ENCODE measurements at regions not wholly inside any gene's neighbourhood (a gene's known extent, or its start where the extent isn't known, plus 50 kb on each side); places are given as distances from the start of the nearest gene placed in this dataset.
A peak's percentile ranks its signal among the peaks of the same experiment; 100 is the strongest.
"Not testable (repeated sequence)": the region's sequence is repeated elsewhere in the genome, so short reads cannot be mapped to it uniquely, and the experiment has no call there.

- DNase-seq; H3K27ac ChIP-seq (ENCODE audit: low read length); ATAC-seq; H3K27me3 ChIP-seq (ENCODE audit: control insufficient read depth, insufficient read depth); H3K4me3 ChIP-seq (ENCODE audit: low read length); intact Hi-C loops (cut with DNase I); H3K4me1 ChIP-seq (ENCODE audit: control insufficient read depth, insufficient read depth, low read length); H3K9me3 ChIP-seq (ENCODE audit: control insufficient read depth, low read length): not testable (repeated sequence)
- 33% methylated on average over 8 of the region's 10 CpGs for WGBS
Measured at GRCh38 chrX:89350024-89350423, 571.7 kb upstream of the TGIF2LX start.

DNA sequence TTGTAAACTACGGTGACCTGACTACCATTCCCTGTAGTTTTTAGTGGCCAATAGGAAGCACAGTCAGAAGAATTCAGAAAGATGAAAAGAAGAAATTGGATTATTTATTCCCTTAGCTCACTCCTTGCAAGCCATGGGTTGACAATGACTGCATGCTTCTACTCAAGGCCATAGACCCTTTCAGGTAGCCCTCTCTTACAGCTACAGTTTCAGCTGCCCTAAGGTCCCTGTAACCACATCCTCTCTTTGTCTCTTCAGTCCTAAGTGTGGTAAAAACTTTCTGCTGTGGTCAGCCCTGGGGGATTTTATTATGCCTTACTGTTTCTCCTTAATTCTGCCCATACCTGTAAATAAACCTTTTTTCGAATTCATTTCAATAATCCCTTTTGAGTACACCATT, 551.8 kb upstream of the TGIF2LX start:
- H3K27ac ChIP-seq (ENCODE audit: low read length); ATAC-seq; intact Hi-C loops (cut with DNase I); H3K4me3 ChIP-seq (ENCODE audit: low read length); H3K4me1 ChIP-seq (ENCODE audit: control insufficient read depth, insufficient read depth, low read length); H3K27me3 ChIP-seq (ENCODE audit: control insufficient read depth, insufficient read depth); H3K9me3 ChIP-seq (ENCODE audit: control insufficient read depth, low read length); DNase-seq: not testable (repeated sequence)
- WGBS, result 61% methylated on average over 2 of the region's 2 CpGs

- DNase-seq, result peak in 1 of 3 donors; percentile 2
- H3K27ac ChIP-seq (ENCODE audit: low read length); H3K27me3 ChIP-seq (ENCODE audit: control insufficient read depth, insufficient read depth); intact Hi-C loops (cut with DNase I); H3K4me1 ChIP-seq (ENCODE audit: control insufficient read depth, insufficient read depth, low read length); H3K9me3 ChIP-seq (ENCODE audit: control insufficient read depth, low read length); H3K4me3 ChIP-seq (ENCODE audit: low read length); ATAC-seq: not testable (repeated sequence)
- WGBS, result 31% methylated on average over 3 of the region's 3 CpGs
Measured at GRCh38 chrX:89393004-89393403, 528.7 kb upstream of the TGIF2LX start.

DNA sequence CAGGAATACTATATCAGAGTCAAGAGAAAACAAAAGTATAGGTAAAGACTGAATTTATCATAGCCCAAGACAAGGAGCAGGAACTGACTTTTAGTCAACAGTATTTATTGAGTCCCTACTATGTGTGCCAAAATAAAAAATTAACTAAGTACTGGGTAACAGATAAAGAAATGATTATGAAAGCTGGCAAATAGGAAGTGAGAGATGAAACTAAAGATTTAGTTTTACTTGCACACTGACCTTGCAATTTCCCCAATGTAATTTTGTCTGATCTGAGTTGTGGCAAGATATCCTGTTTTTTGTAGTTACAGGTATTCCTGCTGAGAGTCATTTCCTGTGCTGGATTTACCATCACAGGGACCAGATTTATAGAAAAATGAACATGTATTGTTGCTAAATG, 518.9 kb upstream of the TGIF2LX start:
- DNase-seq; intact Hi-C loops (cut with DNase I); H3K4me3 ChIP-seq (ENCODE audit: low read length): not testable (repeated sequence)

GRCh38 chrX:89405148-89405547, 516.6 kb upstream of the TGIF2LX start:
- H3K27ac ChIP-seq (ENCODE audit: low read length); ATAC-seq; H3K27me3 ChIP-seq (ENCODE audit: control insufficient read depth, insufficient read depth); H3K9me3 ChIP-seq (ENCODE audit: control insufficient read depth, low read length); intact Hi-C loops (cut with DNase I); DNase-seq; H3K4me3 ChIP-seq (ENCODE audit: low read length); H3K4me1 ChIP-seq (ENCODE audit: control insufficient read depth, insufficient read depth, low read length): not testable (repeated sequence)
- 83% methylated on average over 1 of the region's 1 CpG for WGBS

More for the DNA sequence above, 518.9 kb upstream of the TGIF2LX start:
- not testable (repeated sequence) for H3K27me3 ChIP-seq (ENCODE audit: control insufficient read depth, insufficient read depth); H3K4me1 ChIP-seq (ENCODE audit: control insufficient read depth, insufficient read depth, low read length); ATAC-seq; H3K27ac ChIP-seq (ENCODE audit: low read length); H3K9me3 ChIP-seq (ENCODE audit: control insufficient read depth, low read length)

DNA sequence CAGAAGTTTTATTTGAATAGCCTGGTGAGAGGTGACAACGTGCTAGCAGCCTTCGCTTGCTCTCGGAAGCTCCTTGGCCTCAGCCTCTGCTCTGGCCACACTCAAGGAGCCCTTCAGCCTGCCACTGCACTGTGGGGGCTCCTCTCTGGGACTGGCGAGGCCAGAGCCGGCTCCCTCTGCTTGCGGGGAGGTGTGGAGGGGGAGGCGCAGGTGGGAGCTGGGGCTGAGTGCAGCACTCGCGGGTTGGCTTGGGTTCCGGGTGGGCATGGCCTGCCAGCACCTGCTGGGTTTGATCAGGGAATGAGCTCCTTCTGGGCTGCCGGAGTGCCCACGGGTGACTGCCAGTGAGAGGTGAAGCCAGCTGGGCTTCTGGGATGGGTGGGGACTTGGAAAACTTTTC, 504.8 kb upstream of the TGIF2LX start:
- intact Hi-C loops (cut with DNase I); H3K4me3 ChIP-seq (ENCODE audit: low read length); ATAC-seq; H3K4me1 ChIP-seq (ENCODE audit: control insufficient read depth, insufficient read depth, low read length); H3K9me3 ChIP-seq (ENCODE audit: control insufficient read depth, low read length); H3K27ac ChIP-seq (ENCODE audit: low read length); H3K27me3 ChIP-seq (ENCODE audit: control insufficient read depth, insufficient read depth): not testable (repeated sequence)
- peak in 2 of 3 donors; percentile 6 to 16 for DNase-seq
- 92% methylated on average over 12 of the region's 12 CpGs for whole genome bisulfite sequencing

- H3K27me3 ChIP-seq (ENCODE audit: control insufficient read depth, insufficient read depth); ATAC-seq; intact Hi-C loops (cut with DNase I); H3K9me3 ChIP-seq (ENCODE audit: control insufficient read depth, low read length); H3K4me3 ChIP-seq (ENCODE audit: low read length); H3K27ac ChIP-seq (ENCODE audit: low read length); DNase-seq; H3K4me1 ChIP-seq (ENCODE audit: control insufficient read depth, insufficient read depth, low read length): not testable (repeated sequence)
- 62% methylated on average over 1 of the region's 2 CpGs for WGBS
Measured at GRCh38 chrX:89432652-89433231, 489.0 kb upstream of the TGIF2LX start.

Data from right cardiac atrium (tissue), 5 donors.